CD4-positive, alpha-beta T cell treated with Interleukin-10 for 1 hour (primary cell): ENCODE measurements at regions not wholly inside any gene's neighbourhood (a gene's known extent, or its start where the extent isn't known, plus 50 kb on each side); places are given as distances from the start of the nearest gene placed in this dataset.

ENCODE experiments used
- DNase-seq: peaks from one replicate; pipeline ENCODE4 v3.0.0-alpha.2; 2020

- no peak for DNase-seq
Measured at GRCh38 chr2:144333143-144333555, 186.8 kb downstream of the ZEB2 start.

GRCh38 chr2:144332356-144333142 is 187.4 kb downstream of the ZEB2 start:
- DNase-seq, result peak; percentile 91

DNA sequence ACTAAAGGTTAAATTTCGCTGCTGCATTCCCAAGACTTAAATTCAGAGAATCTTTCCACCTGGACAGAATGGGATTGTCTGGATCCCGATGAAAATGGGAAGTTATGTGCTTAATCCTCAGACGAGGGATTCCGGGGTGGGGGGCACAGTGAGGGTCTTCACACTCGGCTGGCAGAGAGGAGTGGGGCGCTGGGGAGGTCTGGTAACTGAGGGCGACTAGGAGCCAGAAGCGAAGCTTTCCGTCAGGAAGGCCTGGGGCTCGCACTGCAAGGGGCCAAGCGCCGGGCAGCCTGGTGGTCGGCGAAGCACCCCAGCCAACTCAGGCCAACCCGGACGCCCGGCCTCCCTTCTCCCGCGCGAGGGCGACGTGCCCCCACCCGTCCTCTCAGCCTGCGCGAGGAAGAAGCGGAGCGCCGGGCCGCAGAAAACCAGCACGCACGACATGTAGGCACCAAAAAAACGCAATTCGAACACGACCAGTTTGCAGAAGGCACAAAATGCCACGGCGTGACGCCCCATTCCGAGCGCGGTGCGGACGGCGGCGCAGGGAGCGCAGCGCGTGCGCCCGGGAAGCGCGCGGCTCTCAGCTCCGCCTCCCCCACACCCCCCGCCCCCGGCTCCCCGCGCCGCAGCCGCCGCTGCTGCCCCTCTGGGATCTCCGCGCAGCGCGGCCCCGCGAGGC is 188.1 kb downstream of the ZEB2 start:
- DNase-seq, result no peak

- no peak for DNase-seq
Measured at GRCh38 chr2:144330951-144331673, 188.8 kb downstream of the ZEB2 start.

DNA sequence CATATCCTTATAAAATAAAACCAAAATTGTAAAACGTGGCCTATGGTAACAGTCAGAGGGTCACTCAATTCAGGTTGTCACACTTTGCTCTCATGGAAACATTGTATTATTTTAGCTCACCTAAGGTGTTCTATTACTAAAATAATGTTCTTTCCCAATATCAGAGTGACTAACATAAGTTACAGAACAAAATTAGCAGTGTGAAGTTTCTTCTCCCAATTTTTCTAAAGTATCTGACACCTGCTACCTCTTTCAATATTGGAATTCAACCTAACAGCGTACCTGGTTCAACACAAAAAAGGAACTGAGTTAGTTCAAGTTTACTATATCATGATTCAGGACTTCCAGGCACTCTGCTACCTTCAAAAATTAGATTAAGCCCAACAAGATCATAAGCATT is 190.4 kb downstream of the ZEB2 start:
- DNase-seq, result no peak

GRCh38 chr2:144328938-144329337 is 191.0 kb downstream of the ZEB2 start:
- peak; percentile 38 for DNase-seq

DNA sequence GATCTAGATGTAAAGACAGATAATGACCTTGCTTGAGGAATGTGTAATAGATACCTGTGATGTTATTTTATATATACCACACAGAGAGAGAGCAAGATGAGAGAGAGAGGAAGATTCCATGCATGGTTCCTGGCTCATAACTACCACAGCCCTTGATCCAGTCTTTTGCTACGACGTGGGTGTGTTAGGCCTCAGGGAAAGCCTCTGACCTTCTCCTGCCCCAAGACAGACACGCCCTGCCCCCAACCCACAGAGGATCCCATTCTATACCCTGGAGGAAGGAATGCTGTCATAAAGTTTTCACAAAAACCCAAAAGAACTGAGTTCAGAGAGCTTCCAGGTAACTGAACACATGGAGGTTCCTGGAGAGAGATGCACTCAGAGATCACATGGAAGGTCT is 193.1 kb downstream of the ZEB2 start:
- no peak for DNase-seq

DNA sequence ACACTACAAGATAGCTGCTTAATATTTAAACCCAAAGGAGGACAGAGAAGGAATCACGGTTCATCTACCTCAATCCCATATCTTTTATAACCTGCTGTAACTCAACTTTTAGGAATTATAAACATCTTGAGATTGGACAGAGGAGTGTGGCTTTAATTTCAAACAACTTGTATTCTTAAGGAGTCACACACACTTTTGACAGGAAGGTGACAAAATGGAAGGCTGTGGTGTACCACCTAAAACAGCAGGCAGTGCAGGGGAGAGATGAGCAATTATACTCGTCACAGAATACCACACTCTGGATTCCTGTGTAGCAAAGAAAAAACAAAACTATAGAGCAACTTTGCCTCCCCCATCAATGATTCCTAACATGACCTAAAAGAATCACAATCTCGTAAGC is 194.8 kb downstream of the ZEB2 start:
- peak; percentile 68 for DNase-seq

- DNase-seq, result no peak
Measured at GRCh38 chr2:144324446-144325045, 195.4 kb downstream of the ZEB2 start.

DNA sequence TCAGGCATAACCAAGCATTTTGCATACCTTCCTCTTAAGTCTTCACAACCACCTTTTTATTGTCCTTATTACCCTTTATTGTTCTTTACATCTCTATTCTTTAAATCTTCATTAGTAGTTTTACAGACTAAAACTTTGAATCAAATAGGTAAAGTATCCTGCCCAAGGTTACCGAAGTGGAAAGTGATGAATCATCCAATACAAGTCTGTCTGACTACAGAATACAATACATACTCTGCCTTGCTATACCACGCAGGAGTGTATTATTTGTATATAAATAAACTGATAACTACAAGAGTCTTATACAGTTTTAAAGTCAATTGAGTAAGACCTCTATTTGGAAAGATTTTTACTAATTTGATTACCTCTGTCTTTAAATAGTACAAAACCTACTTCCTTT is 196.0 kb downstream of the ZEB2 start:
- no peak for DNase-seq

- no peak for DNase-seq
Measured at GRCh38 chr2:144322379-144322778, 197.5 kb downstream of the ZEB2 start.

DNA sequence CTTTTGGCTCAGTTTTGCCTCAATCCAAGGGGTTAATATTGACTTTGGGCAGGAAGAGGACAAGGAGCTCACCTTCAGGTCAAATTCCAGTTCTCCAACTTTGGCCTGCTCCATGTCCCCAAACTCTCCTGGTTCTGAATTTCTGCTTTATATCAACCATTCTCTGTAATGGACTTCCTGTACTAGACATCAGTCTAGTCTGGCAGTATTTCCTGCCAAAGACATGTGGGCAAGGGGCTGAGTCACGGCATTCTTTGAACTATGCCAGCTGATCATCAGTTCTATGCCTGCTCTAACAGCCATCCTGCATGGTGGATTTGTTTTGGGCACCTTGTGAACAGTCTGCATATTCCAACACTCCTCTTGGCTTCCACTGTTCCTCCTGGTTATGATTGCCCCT is 199.4 kb downstream of the ZEB2 start:
- DNase-seq, result peak; percentile 68

DNA sequence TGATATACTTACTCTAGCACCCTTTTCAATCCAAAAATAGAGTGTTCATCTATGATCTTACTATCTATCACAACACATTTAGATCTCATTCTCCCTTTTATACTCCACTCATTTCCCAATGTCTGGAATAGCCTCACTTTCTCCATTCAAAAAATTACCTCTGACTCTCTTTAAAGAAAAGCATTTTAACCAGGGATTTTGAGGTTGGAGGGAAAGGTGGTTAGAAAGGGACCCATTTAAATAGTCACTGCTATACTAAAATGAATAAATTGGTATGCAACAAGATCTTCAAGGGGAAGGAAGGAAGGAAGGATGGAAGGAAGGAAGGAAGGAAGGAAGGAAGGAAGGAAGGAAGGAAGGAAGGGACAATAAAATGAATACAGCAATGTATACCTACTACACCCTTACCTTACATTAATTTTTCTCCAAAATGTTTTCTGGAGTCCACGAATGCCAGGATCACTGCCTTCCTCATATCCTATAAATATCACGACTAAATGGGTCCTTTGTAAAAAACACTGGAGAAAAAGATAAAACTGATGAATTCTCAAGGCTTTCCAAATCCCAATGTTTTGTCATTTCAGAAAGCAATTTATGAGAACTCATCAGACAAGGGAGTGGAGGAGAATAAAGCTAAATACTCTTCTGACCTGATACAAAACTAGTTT is 202.7 kb downstream of the ZEB2 start:
- DNase-seq, result no peak

DNA sequence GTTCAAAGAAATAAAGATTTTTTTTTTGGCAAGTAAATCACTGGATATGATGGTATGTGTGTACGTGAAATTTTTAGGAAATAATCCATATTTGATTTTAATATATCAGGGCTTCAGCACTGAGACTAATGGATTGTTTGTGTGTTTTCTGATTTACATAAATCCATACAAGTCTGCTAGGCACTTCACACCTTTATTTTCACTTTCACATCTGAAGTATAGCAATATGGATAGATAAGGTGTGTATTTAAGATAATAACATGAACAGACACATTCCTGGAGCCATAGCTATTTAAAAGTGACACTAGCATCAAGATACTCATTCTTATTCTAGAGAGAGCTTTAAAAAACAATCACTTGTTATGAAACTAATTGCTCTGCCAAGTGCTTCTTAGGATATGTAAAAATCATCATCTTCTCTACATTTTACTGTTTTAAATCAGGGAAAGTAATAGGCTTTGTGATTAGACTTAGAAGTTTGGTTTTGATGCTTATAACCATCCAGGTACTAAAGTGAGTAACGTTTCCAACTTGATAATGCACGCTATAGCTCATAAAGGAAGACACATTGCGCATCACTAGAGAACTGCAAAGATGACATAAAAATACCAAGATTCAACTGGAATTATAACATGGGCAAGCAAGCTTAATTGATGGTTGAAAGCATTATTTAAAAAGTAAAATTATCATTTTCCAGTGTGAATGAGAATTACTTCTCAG is 208.9 kb downstream of the ZEB2 start:
- no peak for DNase-seq

DNA sequence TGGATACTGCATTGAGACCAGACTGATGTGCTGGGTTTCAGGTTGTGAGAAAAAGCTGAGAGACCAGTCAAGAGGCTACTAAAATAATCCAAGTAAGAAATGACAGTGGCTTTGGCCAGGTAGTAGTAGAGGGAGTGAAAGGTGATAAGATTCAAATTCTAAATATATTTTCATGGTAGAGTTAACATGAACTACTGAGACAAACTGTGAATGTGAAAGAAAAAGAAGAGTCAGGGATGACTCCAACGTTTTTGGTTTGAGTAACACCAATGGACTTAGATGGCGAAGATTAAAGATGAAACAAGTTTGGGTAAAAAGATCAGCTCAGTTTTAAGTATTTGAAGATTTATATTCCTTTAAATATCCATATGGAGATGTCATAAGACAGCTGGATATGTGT is 209.4 kb downstream of the ZEB2 start:
- DNase-seq, result no peak

DNA sequence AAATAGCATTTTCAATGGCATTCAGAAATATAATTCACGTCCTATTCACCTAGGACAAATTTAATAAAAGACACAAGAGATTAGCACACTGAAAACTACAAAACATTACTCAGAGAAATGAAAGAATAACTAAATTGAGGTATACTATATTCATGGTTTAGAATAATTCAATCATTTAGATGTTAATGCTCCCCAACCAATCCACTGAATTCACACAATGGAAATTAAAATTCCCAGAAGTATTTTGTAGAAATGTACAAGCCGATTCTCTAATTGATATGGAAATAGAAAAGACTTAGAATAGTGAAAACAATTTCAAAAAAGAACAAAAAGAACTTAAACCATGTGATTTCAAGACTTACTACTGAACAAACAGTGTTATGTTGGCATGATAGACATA is 212.2 kb downstream of the ZEB2 start:
- no peak for DNase-seq

DNA sequence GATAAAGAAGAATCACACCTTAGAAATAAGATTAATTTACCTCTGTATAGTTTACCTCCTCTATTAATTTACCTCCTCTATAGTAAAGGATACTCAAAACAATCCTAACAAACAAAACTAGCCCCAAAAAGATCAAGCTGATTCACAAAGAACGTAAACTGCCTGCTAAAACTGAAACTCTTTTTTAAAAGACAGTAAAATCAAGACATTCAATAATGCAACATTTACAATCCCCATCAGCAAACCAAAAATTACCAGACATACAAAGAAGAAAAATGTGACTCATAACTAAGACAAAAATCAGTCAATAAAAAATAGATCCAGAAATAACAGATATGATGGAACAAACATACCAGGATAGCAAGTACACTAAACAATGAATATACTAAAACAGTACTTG is 215.7 kb downstream of the ZEB2 start:
- no peak for DNase-seq

DNA sequence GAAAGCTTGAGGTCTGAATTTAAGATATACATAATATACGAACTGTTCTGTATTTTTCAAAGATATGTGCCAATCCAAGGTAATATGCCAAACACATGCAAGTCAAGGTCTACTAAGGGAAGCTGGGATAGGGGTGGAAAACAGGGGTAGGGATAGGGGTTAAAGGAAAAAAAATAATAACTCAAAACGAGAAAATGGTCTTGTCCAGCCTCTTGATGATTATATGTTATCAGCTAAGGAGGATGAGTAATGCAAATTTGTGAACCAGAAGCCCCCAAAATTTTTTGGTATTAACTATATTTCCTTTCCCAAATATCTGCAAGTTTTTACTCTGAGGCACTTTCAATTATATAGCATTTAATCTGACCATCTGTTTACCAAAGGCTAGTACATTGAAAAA is 219.3 kb downstream of the ZEB2 start:
- no peak for DNase-seq

GRCh38 chr2:144290276-144290675 is 229.6 kb downstream of the ZEB2 start:
- no peak for DNase-seq

DNA sequence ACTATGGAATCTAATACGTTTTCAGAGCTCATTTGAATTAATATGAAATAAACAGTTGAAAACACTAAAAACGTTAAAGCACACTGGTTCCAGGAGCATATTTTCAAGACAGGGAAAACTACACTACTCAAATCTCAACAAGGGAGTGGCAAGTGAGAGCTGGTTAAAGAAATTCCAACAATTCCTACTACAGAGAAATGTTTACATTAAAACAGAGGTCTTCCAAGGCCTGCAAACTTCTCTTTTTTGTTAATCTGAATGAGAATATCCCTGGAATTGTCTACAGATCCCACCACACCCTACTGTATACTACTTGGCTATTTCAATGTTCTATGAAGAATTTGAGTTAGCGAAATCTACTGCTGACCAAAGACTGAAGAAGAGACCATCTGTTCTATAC is 231.5 kb downstream of the ZEB2 start:
- DNase-seq, result no peak

DNA sequence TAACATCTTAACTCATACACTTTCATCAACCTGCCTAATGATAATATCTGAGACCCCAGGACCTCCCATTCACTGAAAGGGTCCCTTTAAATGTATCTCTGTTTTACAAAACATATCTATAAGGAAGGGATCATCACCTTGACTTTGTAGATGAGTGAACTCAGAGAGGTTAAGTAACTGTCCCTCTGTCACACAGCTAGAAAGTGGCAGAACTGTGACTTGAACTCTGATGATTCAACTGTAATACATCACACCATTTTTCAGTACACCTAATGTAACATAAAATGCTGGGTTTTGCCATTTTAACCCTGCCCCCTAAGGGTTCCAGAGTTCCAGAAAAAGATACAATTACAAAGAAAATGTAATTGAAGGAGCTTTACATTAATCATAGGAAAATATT is 234.6 kb downstream of the ZEB2 start:
- DNase-seq, result no peak

DNA sequence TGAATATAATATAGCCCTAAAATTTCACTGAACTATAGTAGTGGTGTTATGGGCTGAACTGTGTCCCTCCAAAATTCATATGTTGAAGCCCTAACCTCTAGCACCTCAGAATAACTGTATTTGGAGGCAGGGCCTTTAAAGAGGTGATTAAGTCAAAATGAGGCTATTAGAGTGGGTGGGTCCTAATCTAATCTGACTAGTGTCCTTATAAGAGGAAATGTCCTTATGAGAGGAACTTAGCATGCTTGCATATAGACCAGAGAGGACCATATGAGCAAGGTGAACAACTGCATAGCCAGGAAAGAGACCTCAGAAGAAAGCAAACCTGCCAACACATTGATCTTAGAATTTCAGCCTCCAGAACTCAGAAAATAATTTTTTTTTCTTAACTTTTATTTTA is 238.4 kb downstream of the ZEB2 start:
- DNase-seq, result no peak
